ENCODE measurements at regions not wholly inside any gene's neighbourhood (a gene's known extent, or its start where the extent isn't known, plus 50 kb on each side); places are given as distances from the start of the nearest gene placed in this dataset.

DNA sequence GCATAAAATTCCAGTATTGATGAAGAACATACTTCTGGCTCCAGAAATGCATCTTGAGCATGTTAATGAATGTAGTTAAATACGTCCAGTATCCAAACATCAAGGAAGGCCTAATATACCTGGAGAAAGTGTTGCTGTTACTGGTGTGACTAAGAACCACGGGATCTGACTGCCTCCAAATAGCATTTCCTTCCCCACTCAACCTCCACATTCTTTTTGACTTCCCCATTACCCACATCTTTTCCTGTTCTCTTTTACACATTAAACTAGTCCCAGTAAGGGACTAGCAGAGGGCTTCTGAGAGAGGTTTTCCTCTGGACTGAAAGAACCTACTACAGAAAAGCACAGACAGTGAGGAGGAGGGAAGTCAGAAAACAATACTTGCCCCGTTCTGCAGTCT, 482.8 kb upstream of the HTR2C start (continued):
- TF ChIP-seq, protein P1, sequence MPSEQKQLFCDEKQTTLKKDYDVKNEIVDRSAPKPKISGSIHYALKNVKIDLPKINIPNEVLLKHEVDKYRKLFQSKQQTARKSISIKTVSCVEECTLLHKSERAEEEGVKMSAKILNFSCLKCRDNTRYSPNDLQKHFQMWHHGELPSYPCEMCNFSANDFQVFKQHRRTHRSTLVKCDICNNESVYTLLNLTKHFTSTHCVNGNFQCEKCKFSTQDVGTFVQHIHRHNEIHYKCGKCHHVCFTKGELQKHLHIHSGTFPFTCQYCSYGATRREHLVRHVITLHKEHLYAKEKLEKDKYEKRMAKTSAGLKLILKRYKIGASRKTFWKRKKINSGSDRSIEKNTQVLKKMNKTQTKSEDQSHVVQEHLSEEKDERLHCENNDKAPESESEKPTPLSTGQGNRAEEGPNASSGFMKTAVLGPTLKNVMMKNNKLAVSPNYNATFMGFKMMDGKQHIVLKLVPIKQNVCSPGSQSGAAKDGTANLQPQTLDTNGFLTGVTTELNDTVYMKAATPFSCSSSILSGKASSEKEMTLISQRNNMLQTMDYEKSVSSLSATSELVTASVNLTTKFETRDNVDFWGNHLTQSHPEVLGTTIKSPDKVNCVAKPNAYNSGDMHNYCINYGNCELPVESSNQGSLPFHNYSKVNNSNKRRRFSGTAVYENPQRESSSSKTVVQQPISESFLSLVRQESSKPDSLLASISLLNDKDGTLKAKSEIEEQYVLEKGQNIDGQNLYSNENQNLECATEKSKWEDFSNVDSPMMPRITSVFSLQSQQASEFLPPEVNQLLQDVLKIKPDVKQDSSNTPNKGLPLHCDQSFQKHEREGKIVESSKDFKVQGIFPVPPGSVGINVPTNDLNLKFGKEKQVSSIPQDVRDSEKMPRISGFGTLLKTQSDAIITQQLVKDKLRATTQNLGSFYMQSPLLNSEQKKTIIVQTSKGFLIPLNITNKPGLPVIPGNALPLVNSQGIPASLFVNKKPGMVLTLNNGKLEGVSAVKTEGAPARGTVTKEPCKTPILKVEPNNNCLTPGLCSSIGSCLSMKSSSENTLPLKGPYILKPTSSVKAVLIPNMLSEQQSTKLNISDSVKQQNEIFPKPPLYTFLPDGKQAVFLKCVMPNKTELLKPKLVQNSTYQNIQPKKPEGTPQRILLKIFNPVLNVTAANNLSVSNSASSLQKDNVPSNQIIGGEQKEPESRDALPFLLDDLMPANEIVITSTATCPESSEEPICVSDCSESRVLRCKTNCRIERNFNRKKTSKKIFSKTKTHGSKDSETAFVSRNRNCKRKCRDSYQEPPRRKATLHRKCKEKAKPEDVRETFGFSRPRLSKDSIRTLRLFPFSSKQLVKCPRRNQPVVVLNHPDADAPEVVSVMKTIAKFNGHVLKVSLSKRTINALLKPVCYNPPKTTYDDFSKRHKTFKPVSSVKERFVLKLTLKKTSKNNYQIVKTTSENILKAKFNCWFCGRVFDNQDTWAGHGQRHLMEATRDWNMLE (tag by site-specific recombination; conservative IDR thresholded peaks at IDR 0.05; ENCODE audit: low read depth) = no peak
- TF ChIP-seq ZNF660 (tag by site-specific recombination; IDR thresholded peaks at IDR 0.05) (no peak), ZNF843 (tag by site-specific recombination; IDR thresholded peaks at IDR 0.05) (no peak), ZNF426 (tag by site-specific recombination; IDR thresholded peaks at IDR 0.05) (no peak), TRIM28 (IDR thresholded peaks at IDR 0.05; ENCODE audit: borderline replicate concordance, low read length) (no peak), TCF7L2 (IDR thresholded peaks at IDR 0.05; ENCODE audit: borderline replicate concordance, low read depth, low read length) (no peak), ZFHX2 (tag by site-specific recombination; conservative IDR thresholded peaks at IDR 0.05) (no peak), ZBTB20 (tag by site-specific recombination; IDR thresholded peaks at IDR 0.05) (no peak), KLF10 (tag by site-specific recombination; IDR thresholded peaks at IDR 0.05) (no peak), ZNF214 (tag by site-specific recombination; IDR thresholded peaks at IDR 0.05; ENCODE audit: borderline replicate concordance) (no peak), ZNF555 (tag by site-specific recombination; conservative IDR thresholded peaks at IDR 0.05) (no peak)
- TF ChIP-seq, protein P2, sequence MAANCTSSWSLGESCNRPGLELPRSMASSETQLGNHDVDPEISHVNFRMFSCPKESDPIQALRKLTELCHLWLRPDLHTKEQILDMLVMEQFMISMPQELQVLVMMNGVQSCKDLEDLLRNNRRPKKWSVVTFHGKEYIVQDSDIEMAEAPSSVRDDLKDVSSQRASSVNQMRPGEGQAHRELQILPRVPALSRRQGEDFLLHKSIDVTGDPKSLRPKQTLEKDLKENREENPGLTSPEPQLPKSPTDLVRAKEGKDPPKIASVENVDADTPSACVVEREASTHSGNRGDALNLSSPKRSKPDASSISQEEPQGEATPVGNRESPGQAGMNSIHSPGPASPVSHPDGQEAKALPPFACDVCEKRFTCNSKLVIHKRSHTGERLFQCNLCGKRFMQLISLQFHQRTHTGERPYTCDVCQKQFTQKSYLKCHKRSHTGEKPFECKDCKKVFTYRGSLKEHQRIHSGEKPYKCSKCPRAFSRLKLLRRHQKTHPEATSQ (tag by site-specific recombination; IDR thresholded peaks at IDR 0.05) = no peak

DNA sequence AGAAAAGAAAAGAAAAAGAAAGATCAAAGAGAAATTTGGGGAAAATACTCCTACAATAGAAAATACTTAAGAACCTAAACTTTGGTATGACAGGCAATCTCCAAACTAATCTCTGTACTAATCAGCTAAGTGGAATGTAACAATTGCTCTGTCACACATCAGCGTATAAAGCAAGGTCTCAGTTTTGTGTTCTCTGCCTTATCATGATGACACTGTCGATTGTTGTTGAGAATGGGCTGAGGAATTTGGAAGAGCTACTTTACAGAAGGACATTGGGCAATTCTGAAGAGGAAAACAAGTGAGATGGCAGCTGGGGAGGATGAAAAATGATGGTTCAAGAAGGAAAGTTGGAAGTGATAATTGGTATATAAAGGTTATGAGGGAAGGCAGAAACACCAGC, 486.0 kb upstream of the HTR2C start:
- Histone ChIP-seq H3K36me3 (ENCODE audit: control insufficient read depth in 2 of 2, insufficient read depth in 1 of 2, low read length in 2 of 2) (no peaks in the 10 kb centered on the region), H3K27ac (ENCODE audit: extremely low read depth, low read depth, low read length) (no peak overlapping the region), H3K4me3 (ENCODE audit: low read depth, low read length) (no peak overlapping the region), H3K4me1 (ENCODE audit: control insufficient read depth, insufficient read depth, low read length) (no peaks in the 10 kb centered on the region), H3K9me3 (ENCODE audit: control insufficient read depth, insufficient read depth, low read depth, low read length) (no peaks in the 10 kb centered on the region)
- POLR2A ChIA-PET = no interaction called here
- TF ChIP-seq ZNF48 (tag by site-specific recombination; IDR thresholded peaks at IDR 0.05) (no peak), ZIC2 (tag by site-specific recombination; IDR thresholded peaks at IDR 0.05) (no peak), ZNF510 (tag by site-specific recombination; IDR thresholded peaks at IDR 0.05; ENCODE audit: insufficient replicate concordance) (no peak), ZNF629 (tag by site-specific recombination; IDR thresholded peaks at IDR 0.05) (no peak), ZNF830 (tag by site-specific recombination; IDR thresholded peaks at IDR 0.05; ENCODE audit: low read depth) (no peak), ZNF341 (tag by site-specific recombination; IDR thresholded peaks at IDR 0.05; ENCODE audit: low read depth) (no peak), ZNF521 (tag by site-specific recombination; IDR thresholded peaks at IDR 0.05) (no peak), OVOL3 (tag by site-specific recombination; IDR thresholded peaks at IDR 0.05) (no peak), ZNF473 (tag by site-specific recombination; IDR thresholded peaks at IDR 0.05) (no peak), KLF9 (tag by site-specific recombination; IDR thresholded peaks at IDR 0.05; ENCODE audit: low read depth) (no peak), YY2 (tag by site-specific recombination; IDR thresholded peaks at IDR 0.05) (no peak), MYNN (tag by site-specific recombination; IDR thresholded peaks at IDR 0.05; ENCODE audit: borderline replicate concordance) (no peak), ZNF660 (tag by site-specific recombination; IDR thresholded peaks at IDR 0.05) (no peak), ZFP69B (tag by site-specific recombination; IDR thresholded peaks at IDR 0.05) (no peak)
- TF ChIP-seq, protein P3, sequence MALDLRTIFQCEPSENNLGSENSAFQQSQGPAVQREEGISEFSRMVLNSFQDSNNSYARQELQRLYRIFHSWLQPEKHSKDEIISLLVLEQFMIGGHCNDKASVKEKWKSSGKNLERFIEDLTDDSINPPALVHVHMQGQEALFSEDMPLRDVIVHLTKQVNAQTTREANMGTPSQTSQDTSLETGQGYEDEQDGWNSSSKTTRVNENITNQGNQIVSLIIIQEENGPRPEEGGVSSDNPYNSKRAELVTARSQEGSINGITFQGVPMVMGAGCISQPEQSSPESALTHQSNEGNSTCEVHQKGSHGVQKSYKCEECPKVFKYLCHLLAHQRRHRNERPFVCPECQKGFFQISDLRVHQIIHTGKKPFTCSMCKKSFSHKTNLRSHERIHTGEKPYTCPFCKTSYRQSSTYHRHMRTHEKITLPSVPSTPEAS (tag by site-specific recombination; IDR thresholded peaks at IDR 0.05) = no peak
- TF ChIP-seq, protein P4, sequence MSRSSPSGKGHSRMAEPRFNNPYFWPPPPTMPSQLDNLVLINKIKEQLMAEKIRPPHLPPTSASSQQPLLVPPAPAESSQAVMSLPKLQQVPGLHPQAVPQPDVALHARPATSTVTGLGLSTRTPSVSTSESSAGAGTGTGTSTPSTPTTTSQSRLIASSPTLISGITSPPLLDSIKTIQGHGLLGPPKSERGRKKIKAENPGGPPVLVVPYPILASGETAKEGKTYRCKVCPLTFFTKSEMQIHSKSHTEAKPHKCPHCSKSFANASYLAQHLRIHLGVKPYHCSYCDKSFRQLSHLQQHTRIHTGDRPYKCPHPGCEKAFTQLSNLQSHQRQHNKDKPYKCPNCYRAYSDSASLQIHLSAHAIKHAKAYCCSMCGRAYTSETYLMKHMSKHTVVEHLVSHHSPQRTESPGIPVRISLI (tag by site-specific recombination; IDR thresholded peaks at IDR 0.05) = no peak
- CTCF ChIA-PET = no interaction called here

Measured in HEK293 (cell line).